GM12891 (cell line): ENCODE measurements at regions not wholly inside any gene's neighbourhood (a gene's known extent, or its start where the extent isn't known, plus 50 kb on each side); places are given as distances from the start of the nearest gene placed in this dataset.

ENCODE experiments used
- PAX5 ChIP-seq: IDR thresholded peaks from 2 replicates; pipeline ENCODE4 v1.6.1; 2011; ENCODE audit warnings: low read length, moderate library complexity, mild to moderate bottlenecking; ENCODE audit not compliant: insufficient read depth, severe bottlenecking
- POLR2A ChIP-seq: IDR thresholded peaks from 2 replicates; pipeline ENCODE4 v1.6.1; 2011; ENCODE audit warnings: low read depth, low read length, control low read depth
- POLR2AphosphoS5 ChIP-seq: IDR thresholded peaks from 2 replicates; pipeline ENCODE4 v1.6.1; 2011; ENCODE audit warnings: low read depth, low read length, control low read depth
- TAF1 ChIP-seq: IDR thresholded peaks from 2 replicates; pipeline ENCODE4 v1.6.1; 2011; ENCODE audit warnings: low read depth, low read length, control low read depth

GRCh38 chr15:36079021-36079420, 500.4 kb upstream of the CDIN1 start:
- no peak for TF ChIP-seq POLR2AphosphoS5
- no peak for TF ChIP-seq POLR2A
- TF ChIP-seq TAF1: no peak
- no peak for TF ChIP-seq PAX5
